Fibroblast of lung (primary cell): ENCODE measurements at regions not wholly inside any gene's neighbourhood (a gene's known extent, or its start where the extent isn't known, plus 50 kb on each side); places are given as distances from the start of the nearest gene placed in this dataset.
A peak's percentile ranks its signal among the peaks of the same experiment; 100 is the strongest.

Experiments
- DNase-seq, 2 donors: peaks; one replicate each; pipeline versions ENCODE4 v3.0.0 to v3.0.0-alpha.2; 2010; ENCODE audit warnings: low read depth in 2 of 2
- H2AFZ ChIP-seq: 2 replicates; pipeline ENCODE4 v1.5.1; 2012; ENCODE audit warnings: low read length, control low read depth, inconsistent platforms
- H3K27ac ChIP-seq: 2 replicates; pipeline ENCODE4 v1.5.1; 2011; ENCODE audit warnings: low read length, control low read depth; ENCODE audit not compliant: insufficient read depth
- H3K27me3 ChIP-seq: 2 replicates; pipeline ENCODE4 v1.5.1; 2011; ENCODE audit warnings: mild to moderate bottlenecking, low read length; ENCODE audit not compliant: control insufficient read depth, insufficient read depth
- H3K36me3 ChIP-seq: 2 replicates; pipeline ENCODE4 v1.5.1; 2011; ENCODE audit warnings: low read length; ENCODE audit not compliant: control insufficient read depth, insufficient read depth
- H3K4me1 ChIP-seq: 2 replicates; pipeline ENCODE4 v1.5.1; 2011; ENCODE audit warnings: low read length; ENCODE audit not compliant: control insufficient read depth, insufficient read depth; ENCODE audit errors: extremely low read depth
- H3K4me2 ChIP-seq: 2 replicates; pipeline ENCODE4 v1.5.1; 2011; ENCODE audit warnings: low read length, control low read depth; ENCODE audit not compliant: insufficient read depth; ENCODE audit errors: extremely low read depth
- H3K4me3 ChIP-seq, 4 experiments: fragments of 200-600 bp in 1 of 4; sonication (generic) in 1 of 4; replicated peaks in 1 of 4; 2 replicates each; pipeline ENCODE4 v1.5.1; 2011 to 2016; ENCODE audit warnings: low read length in 4 of 4, low read depth in 3 of 4, mild to moderate bottlenecking in 3 of 4, control low read depth in 2 of 4, inconsistent platforms in 1 of 4, mixed read lengths in 1 of 4; ENCODE audit not compliant: insufficient read depth in 1 of 4; ENCODE audit errors: control extremely low read depth in 1 of 4
- H3K79me2 ChIP-seq: 2 replicates; pipeline ENCODE4 v1.5.1; 2012; ENCODE audit warnings: mild to moderate bottlenecking, low read length, inconsistent platforms; ENCODE audit not compliant: control insufficient read depth, insufficient read depth
- H3K9ac ChIP-seq: 2 replicates; pipeline ENCODE4 v1.5.1; 2011; ENCODE audit warnings: mild to moderate bottlenecking, low read length, control low read depth; ENCODE audit not compliant: insufficient read depth
- H3K9me3 ChIP-seq: 2 replicates; pipeline ENCODE4 v1.5.1; 2012; ENCODE audit warnings: low read depth, low read length; ENCODE audit not compliant: control insufficient read depth, insufficient read depth
- H4K20me1 ChIP-seq: 2 replicates; pipeline ENCODE4 v1.5.1; 2011; ENCODE audit warnings: low read length; ENCODE audit not compliant: control insufficient read depth, insufficient read depth; ENCODE audit errors: extremely low read depth
- EZH2 ChIP-seq: IDR thresholded peaks from 2 replicates; pipeline ENCODE4 v1.5.1; 2012; ENCODE audit warnings: low read length, control low read depth, mild to moderate bottlenecking; ENCODE audit errors: missing control alignments
- TF ChIP-seq, protein P1 (sequence below), 2 donors: IDR thresholded peaks in 1 of 2; conservative IDR thresholded peaks in 1 of 2; 1 replicate in 1 of 2; 2 replicates in 1 of 2; pipeline ENCODE4 v1.5.1; 2011 to 2012; ENCODE audit warnings: low read length in 2 of 2, control low read depth in 1 of 2, inconsistent platforms in 1 of 2, low read depth in 1 of 2, mild to moderate bottlenecking in 1 of 2

DNA sequence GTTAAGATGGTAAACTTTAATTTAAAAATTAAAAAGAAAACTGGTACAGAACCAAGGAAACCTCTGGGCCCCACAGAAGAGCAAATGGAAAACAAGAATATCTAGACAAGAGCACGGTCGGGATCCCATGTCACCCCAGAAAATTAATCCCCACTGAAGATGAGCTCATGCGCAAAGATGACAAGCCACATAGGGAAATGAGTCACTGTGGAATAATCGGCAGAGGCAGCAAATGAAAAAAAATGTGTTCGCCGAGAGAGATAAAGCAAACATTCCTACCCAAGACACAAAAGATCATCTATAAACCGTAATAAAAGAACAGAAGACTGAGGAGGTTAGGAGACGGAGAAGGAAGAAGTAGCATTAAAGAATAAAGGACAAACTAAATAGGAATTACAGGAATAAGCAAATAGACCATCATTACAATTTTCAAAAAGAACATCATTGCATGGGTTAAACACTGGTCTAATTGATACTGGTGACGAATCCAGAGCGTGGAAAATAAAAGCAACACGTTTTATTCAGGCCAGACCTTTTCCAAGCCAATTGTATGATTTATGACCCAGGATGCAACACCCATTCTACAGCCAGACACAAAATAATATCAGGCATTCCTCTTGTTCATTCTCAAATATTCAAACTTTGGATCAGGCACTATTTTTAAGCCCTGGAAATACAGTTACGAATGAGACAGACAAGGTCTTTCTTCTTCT is 138.0 kb upstream of the ARID1B start:
- peak in 1 of 2 donors; percentile 60 for DNase-seq
- TF ChIP-seq, protein P1, sequence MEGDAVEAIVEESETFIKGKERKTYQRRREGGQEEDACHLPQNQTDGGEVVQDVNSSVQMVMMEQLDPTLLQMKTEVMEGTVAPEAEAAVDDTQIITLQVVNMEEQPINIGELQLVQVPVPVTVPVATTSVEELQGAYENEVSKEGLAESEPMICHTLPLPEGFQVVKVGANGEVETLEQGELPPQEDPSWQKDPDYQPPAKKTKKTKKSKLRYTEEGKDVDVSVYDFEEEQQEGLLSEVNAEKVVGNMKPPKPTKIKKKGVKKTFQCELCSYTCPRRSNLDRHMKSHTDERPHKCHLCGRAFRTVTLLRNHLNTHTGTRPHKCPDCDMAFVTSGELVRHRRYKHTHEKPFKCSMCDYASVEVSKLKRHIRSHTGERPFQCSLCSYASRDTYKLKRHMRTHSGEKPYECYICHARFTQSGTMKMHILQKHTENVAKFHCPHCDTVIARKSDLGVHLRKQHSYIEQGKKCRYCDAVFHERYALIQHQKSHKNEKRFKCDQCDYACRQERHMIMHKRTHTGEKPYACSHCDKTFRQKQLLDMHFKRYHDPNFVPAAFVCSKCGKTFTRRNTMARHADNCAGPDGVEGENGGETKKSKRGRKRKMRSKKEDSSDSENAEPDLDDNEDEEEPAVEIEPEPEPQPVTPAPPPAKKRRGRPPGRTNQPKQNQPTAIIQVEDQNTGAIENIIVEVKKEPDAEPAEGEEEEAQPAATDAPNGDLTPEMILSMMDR (conservative IDR thresholded peaks at IDR 0.05 in 1 of 2, IDR thresholded peaks at IDR 0.05 in 1 of 2; ENCODE audit: low read depth in 1 of 2, low read length in 2 of 2): no peak
- TF ChIP-seq EZH2: no peak
- H3K4me1 ChIP-seq: no peaks in the 10 kb centered on the region
- H3K4me3 ChIP-seq: no peak overlapping the region
- no peak overlapping the region for H3K27ac ChIP-seq
- H3K27me3 ChIP-seq: no peaks in the 10 kb centered on the region
- H3K36me3 ChIP-seq: no peaks in the 10 kb centered on the region
- H3K9me3 ChIP-seq: no peaks in the 10 kb centered on the region
- no peak overlapping the region for H3K9ac ChIP-seq
- H3K79me2 ChIP-seq: no peaks in the 10 kb centered on the region
- H3K4me2 ChIP-seq: no peak overlapping the region
- H2AFZ ChIP-seq: no peak overlapping the region
- H4K20me1 ChIP-seq: no peaks in the 10 kb centered on the region

- Histone ChIP-seq H3K9ac (no peak overlapping the region), H3K9me3 (no peaks in the 10 kb centered on the region), H3K4me1 (no peaks in the 10 kb centered on the region), H3K27ac (no peak overlapping the region), H3K79me2 (no peaks in the 10 kb centered on the region), H3K27me3 (no peaks in the 10 kb centered on the region), H3K36me3 (no peaks in the 10 kb centered on the region), H4K20me1 (no peaks in the 10 kb centered on the region), H2AFZ (no peak overlapping the region), H3K4me3 (no peak overlapping the region), H3K4me2 (no peak overlapping the region)
- no peak for DNase-seq
- no peak for TF ChIP-seq EZH2
- TF ChIP-seq, protein P1 (conservative IDR thresholded peaks at IDR 0.05 in 1 of 2, IDR thresholded peaks at IDR 0.05 in 1 of 2; ENCODE audit: low read depth in 1 of 2, low read length in 2 of 2): no peak
These were observed 138.6 kb upstream of the ARID1B start for GRCh38 chr6:156638581-156638980.

DNA sequence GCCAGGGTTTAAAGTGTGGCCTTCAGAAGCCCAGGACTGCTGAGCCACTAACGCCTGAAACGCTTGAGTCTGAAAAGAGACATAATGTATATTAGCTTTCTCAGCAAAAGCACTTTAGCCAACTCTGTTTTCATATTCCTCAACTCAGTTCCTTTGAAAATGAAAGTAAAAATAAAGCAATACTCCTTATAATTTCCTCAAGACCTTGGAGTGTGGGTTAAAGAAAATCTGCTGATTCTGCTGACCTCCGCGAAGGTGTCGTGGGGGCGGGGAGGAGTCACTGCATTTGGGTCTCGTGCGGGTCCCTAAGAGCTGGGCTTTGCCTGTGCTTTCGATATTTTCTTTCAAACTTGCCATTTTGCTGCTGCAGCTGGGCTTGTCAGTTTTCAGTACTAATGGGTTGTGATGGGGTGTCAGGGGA is 142.2 kb upstream of the ARID1B start:
- TF ChIP-seq, protein P1 (conservative IDR thresholded peaks at IDR 0.05 in 1 of 2, IDR thresholded peaks at IDR 0.05 in 1 of 2; ENCODE audit: low read depth in 1 of 2, low read length in 2 of 2): no peak
- TF ChIP-seq EZH2: no peak
- H3K4me3 ChIP-seq: peak overlapping the region; percentile 27 to 48 (median 30)
- DNase-seq: peak in 1 of 2 donors; percentile 33
- H4K20me1 ChIP-seq: no peaks in the 10 kb centered on the region
- no peak overlapping the region for H3K27ac ChIP-seq
- no peaks in the 10 kb centered on the region for H3K4me1 ChIP-seq
- peak overlapping the region; percentile 52 for H2AFZ ChIP-seq
- H3K27me3 ChIP-seq: no peaks in the 10 kb centered on the region
- H3K79me2 ChIP-seq: no peaks in the 10 kb centered on the region
- H3K9ac ChIP-seq: no peak overlapping the region
- H3K36me3 ChIP-seq: no peaks in the 10 kb centered on the region
- peak overlapping the region; percentile 78 for H3K4me2 ChIP-seq
- H3K9me3 ChIP-seq: no peaks in the 10 kb centered on the region
